Trophoblast cell (in vitro differentiated cells and primary cell): ENCODE measurements at regions not wholly inside any gene's neighbourhood (a gene's known extent, or its start where the extent isn't known, plus 50 kb on each side); places are given as distances from the start of the nearest gene placed in this dataset.

Source experiments
- DNase-seq, 2 donors: peaks; one replicate each; pipeline ENCODE4 v3.0.0-alpha.2; 2016
- H2AFZ ChIP-seq: 2 replicates; pipeline ENCODE4 v1.6.1; 2013; ENCODE audit warnings: low read length, moderate library complexity, mild to moderate bottlenecking; ENCODE audit not compliant: insufficient read depth, poor library complexity
- H2AK5ac ChIP-seq: 2 replicates; pipeline ENCODE4 v1.6.1; 2013; ENCODE audit warnings: mild to moderate bottlenecking, low read length
- H2BK120ac ChIP-seq: 2 replicates; pipeline ENCODE4 v1.6.1; 2013; ENCODE audit warnings: low read length, mild to moderate bottlenecking, moderate library complexity; ENCODE audit not compliant: insufficient read depth, poor library complexity
- H2BK12ac ChIP-seq: 2 replicates; pipeline ENCODE4 v1.6.1; 2013; ENCODE audit warnings: mild to moderate bottlenecking, low read length, moderate library complexity
- H2BK5ac ChIP-seq: 2 replicates; pipeline ENCODE4 v1.6.1; 2013; ENCODE audit warnings: low read length, low read depth, moderate library complexity, mild to moderate bottlenecking; ENCODE audit not compliant: poor library complexity
- H3K14ac ChIP-seq: 2 replicates; pipeline ENCODE4 v1.6.1; 2013; ENCODE audit warnings: mild to moderate bottlenecking, low read length
- H3K18ac ChIP-seq: 2 replicates; pipeline ENCODE4 v1.6.1; 2013; ENCODE audit warnings: mild to moderate bottlenecking, low read length
- H3K23ac ChIP-seq: 2 replicates; pipeline ENCODE4 v1.6.1; 2013; ENCODE audit warnings: low read length
- H3K27ac ChIP-seq: 2 replicates; pipeline ENCODE4 v1.5.1; 2013; ENCODE audit warnings: low read depth, mild to moderate bottlenecking, inconsistent platforms, low read length, moderate library complexity
- H3K27me3 ChIP-seq: 2 replicates; pipeline ENCODE4 v1.6.1; 2013; ENCODE audit warnings: inconsistent platforms, mild to moderate bottlenecking, low read length, moderate library complexity; ENCODE audit not compliant: insufficient read depth
- H3K36me3 ChIP-seq, 2 experiments: 1 replicate in 1 of 2; 2 replicates in 1 of 2; pipeline ENCODE4 v1.6.1; 2013; ENCODE audit warnings: low read length in 2 of 2, mild to moderate bottlenecking in 2 of 2, moderate library complexity in 1 of 2; ENCODE audit not compliant: insufficient read depth in 2 of 2, control insufficient read depth in 1 of 2
- H3K4ac ChIP-seq: 2 replicates; pipeline ENCODE4 v1.6.1; 2013; ENCODE audit warnings: low read depth, mild to moderate bottlenecking, low read length, moderate library complexity
- H3K4me1 ChIP-seq, 2 experiments: 1 replicate in 1 of 2; 2 replicates in 1 of 2; pipeline ENCODE4 v1.6.1; 2013; ENCODE audit warnings: low read length in 2 of 2, mild to moderate bottlenecking in 2 of 2, moderate library complexity in 1 of 2; ENCODE audit not compliant: insufficient read depth in 2 of 2, control insufficient read depth in 1 of 2
- H3K4me2 ChIP-seq: 2 replicates; pipeline ENCODE4 v1.6.1; 2013; ENCODE audit warnings: inconsistent platforms, mild to moderate bottlenecking, low read length, moderate library complexity
- H3K4me3 ChIP-seq: 2 replicates; pipeline ENCODE4 v1.5.1; 2013; ENCODE audit warnings: mild to moderate bottlenecking, low read depth, low read length, inconsistent platforms
- H3K79me1 ChIP-seq: one replicate; pipeline ENCODE4 v1.6.1; 2013; ENCODE audit warnings: low read length
- H3K79me2 ChIP-seq: 2 replicates; pipeline ENCODE4 v1.6.1; 2013; ENCODE audit warnings: low read length, mild to moderate bottlenecking; ENCODE audit not compliant: control insufficient read depth, insufficient read depth, poor library complexity
- H3K9ac ChIP-seq: 2 replicates; pipeline ENCODE4 v1.6.1; 2013; ENCODE audit warnings: mild to moderate bottlenecking, low read length
- H3K9me3 ChIP-seq: 2 replicates; pipeline ENCODE4 v1.6.1; 2013; ENCODE audit warnings: low read depth, mild to moderate bottlenecking, control low read depth, inconsistent platforms, low read length; ENCODE audit not compliant: insufficient read depth
- H4K12ac ChIP-seq: 2 replicates; pipeline ENCODE4 v1.6.1; 2013; ENCODE audit warnings: low read depth, mild to moderate bottlenecking, low read length, moderate library complexity
- H4K8ac ChIP-seq: 2 replicates; pipeline ENCODE4 v1.6.1; 2013; ENCODE audit warnings: low read depth, mild to moderate bottlenecking, low read length, moderate library complexity
- H4K91ac ChIP-seq: one replicate; pipeline ENCODE4 v1.6.1; 2013; ENCODE audit warnings: low read depth, mild to moderate bottlenecking, low read length, moderate library complexity
- WGBS: extraction: QIAGEN DNeasy Blood & Tissue Kit; methylation state at CpG from one replicate; pipeline ENCODE4 v1.1.7; 2013; ENCODE audit warnings: missing lambda C conversion rate; ENCODE audit not compliant: insufficient read length, insufficient coverage; ENCODE audit errors: extremely low coverage; 5-methylcytosine and 5-hydroxymethylcytosine counted together

DNA sequence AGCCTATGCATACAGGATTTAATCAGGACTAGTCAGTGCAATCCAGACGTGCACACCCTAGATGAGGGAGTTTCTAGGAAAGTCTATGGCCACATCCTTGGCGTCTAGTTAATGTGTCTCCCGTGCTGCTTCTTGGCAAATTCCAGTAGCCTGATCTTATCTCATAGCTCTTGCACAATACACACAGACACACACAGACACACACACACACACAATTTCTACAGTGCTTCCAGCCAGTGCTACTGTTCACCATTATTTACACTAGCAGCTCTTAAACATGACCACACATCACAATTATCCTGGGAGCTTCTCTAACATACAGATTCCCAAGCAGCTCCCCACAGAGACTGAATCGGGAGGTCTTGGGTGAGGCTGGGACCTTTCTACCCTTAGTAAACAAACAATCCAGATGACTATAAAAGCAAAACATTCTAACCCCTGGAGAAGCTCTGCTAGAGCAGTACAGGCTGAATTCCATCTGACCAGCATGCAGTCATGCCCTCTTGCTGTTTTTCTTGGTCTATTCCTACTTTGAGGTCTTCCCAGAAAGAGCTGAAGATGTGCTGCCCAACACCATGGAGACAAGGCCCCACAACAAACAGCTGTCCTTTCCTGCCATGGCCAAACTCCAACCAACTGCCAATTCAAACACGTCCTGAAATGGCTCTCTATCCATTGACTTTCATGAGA is 236.6 kb downstream of the DEPDC1B start:
- WGBS, result no CpG with 5 or more reads among the region's 5 CpGs
- H3K79me1 ChIP-seq, result no peaks in the 10 kb centered on the region
- H3K4me3 ChIP-seq, result no peak overlapping the region
- H2BK120ac ChIP-seq, result no peak overlapping the region
- no peak overlapping the region for H3K9ac ChIP-seq
- H3K27me3 ChIP-seq, result no peaks in the 10 kb centered on the region
- H3K27ac ChIP-seq, result no peak overlapping the region
- peaks cover 3 to 5% of the 10 kb centered on the region in 2 experiments for H3K4me1 ChIP-seq
- H3K4ac ChIP-seq, result no peak overlapping the region
- H2BK5ac ChIP-seq, result no peak overlapping the region
- no peak overlapping the region for H3K4me2 ChIP-seq
- no peak overlapping the region for H4K12ac ChIP-seq
- no peak overlapping the region for H3K18ac ChIP-seq
- no peaks in the 10 kb centered on the region for H3K36me3 ChIP-seq
- H3K14ac ChIP-seq, result no peak overlapping the region
- H3K79me2 ChIP-seq, result no peaks in the 10 kb centered on the region
- no peak overlapping the region for H2BK12ac ChIP-seq
- H3K23ac ChIP-seq, result no peak overlapping the region
- H4K91ac ChIP-seq, result no peak overlapping the region
- peak; percentile 44 to 45 for DNase-seq
- no peaks in the 10 kb centered on the region for H3K9me3 ChIP-seq
- H4K8ac ChIP-seq, result no peak overlapping the region
- no peak overlapping the region for H2AFZ ChIP-seq
- H2AK5ac ChIP-seq, result no peak overlapping the region

DNA sequence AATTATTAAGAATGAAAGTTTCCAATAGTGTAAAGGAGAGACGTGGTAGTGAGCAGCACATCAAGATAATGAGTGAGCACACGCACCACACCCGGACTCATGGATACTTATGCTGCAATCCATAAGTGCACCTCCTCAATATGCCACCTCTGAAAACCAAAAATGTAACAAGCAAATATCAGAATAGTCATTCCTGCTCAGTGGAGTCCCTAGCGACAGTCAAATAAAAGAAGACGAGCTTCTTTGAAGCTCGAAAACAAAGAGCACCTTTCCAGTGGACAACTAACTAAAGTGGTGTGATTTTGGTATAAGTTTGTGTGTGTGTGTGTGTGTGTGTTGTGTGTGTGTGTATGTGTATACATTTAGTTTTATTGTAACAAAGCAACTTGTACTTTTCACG is 241.3 kb downstream of the DEPDC1B start:
- Histone ChIP-seq H3K36me3 (no peaks in the 10 kb centered on the region), H2BK120ac (no peak overlapping the region), H3K23ac (no peak overlapping the region), H3K27me3 (no peaks in the 10 kb centered on the region), H3K4me1 (peaks cover 3 to 5% of the 10 kb centered on the region in 2 experiments), H2AK5ac (no peak overlapping the region), H2BK5ac (no peak overlapping the region), H4K12ac (no peak overlapping the region), H3K4me2 (no peak overlapping the region), H3K79me1 (no peaks in the 10 kb centered on the region), H3K27ac (no peak overlapping the region), H3K79me2 (no peaks in the 10 kb centered on the region), H3K4me3 (no peak overlapping the region), H4K8ac (no peak overlapping the region), H3K9ac (no peak overlapping the region), H2AFZ (no peak overlapping the region), H2BK12ac (no peak overlapping the region), H3K9me3 (no peaks in the 10 kb centered on the region), H3K18ac (no peak overlapping the region), H3K4ac (no peak overlapping the region), H4K91ac (no peak overlapping the region), H3K14ac (no peak overlapping the region)
- DNase-seq, result no peak
- no CpG with 5 or more reads among the region's 7 CpGs for WGBS

DNA sequence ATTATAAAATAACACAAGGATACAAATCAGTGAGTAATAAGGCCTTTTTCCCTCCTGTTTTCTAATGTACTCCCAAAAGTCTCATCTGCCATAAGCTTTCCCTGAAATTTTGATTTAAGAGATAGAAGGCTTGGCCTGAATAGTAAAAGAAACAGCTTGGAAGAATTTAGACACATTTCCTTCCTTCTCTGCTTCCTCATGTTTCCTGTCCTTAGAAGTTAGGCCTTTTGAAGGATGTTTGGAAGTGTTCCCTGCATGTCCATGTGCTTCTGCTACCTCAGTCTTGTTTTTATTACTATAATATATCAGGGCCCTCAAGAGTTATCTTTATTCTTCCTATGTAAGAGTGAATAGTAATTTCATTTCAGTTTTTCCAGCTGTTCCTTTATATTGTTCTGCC is 242.7 kb downstream of the DEPDC1B start:
- no peak overlapping the region for H4K12ac ChIP-seq
- no peak for DNase-seq
- no peak overlapping the region for H3K27ac ChIP-seq
- no peaks in the 10 kb centered on the region for H3K4me1 ChIP-seq
- no peaks in the 10 kb centered on the region for H3K9me3 ChIP-seq
- no peak overlapping the region for H3K4ac ChIP-seq
- no peak overlapping the region for H3K4me3 ChIP-seq
- H3K79me1 ChIP-seq, result no peaks in the 10 kb centered on the region
- H3K14ac ChIP-seq, result no peak overlapping the region
- H3K9ac ChIP-seq, result no peak overlapping the region
- no peak overlapping the region for H2BK120ac ChIP-seq
- no peaks in the 10 kb centered on the region for H3K79me2 ChIP-seq
- no peak overlapping the region for H3K23ac ChIP-seq
- no peak overlapping the region for H2AK5ac ChIP-seq
- H3K4me2 ChIP-seq, result no peak overlapping the region
- H2BK12ac ChIP-seq, result no peak overlapping the region
- H3K27me3 ChIP-seq, result no peaks in the 10 kb centered on the region
- no peak overlapping the region for H3K18ac ChIP-seq
- H2AFZ ChIP-seq, result no peak overlapping the region
- H4K8ac ChIP-seq, result no peak overlapping the region
- no peak overlapping the region for H2BK5ac ChIP-seq
- no peak overlapping the region for H4K91ac ChIP-seq
- H3K36me3 ChIP-seq, result no peaks in the 10 kb centered on the region

DNA sequence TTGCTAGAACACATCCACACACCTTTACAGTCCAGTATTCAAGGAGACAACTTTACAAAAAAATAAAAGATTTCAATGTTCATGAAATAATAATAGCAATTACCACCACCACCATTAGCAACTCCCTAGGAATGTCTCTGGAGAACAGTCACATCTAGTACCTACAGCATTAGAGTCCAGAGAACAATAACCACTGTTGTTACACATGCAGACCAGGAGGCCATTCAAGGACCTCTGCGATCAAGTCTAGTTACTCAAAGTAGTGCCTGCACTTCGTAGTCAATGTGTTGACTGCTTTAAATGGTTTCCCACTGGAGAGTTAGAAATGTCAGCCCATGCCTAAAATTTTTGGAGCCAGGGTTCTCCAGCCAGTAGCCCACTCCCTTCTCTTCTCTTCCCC is 244.4 kb downstream of the DEPDC1B start:
- H3K4ac ChIP-seq, result no peak overlapping the region
- H3K18ac ChIP-seq, result no peak overlapping the region
- no peak overlapping the region for H3K4me3 ChIP-seq
- no peak overlapping the region for H2BK120ac ChIP-seq
- no peaks in the 10 kb centered on the region for H3K4me1 ChIP-seq
- WGBS, result no CpG with 5 or more reads among the region's 2 CpGs
- no peak overlapping the region for H2AK5ac ChIP-seq
- no peaks in the 10 kb centered on the region for H3K36me3 ChIP-seq
- H3K14ac ChIP-seq, result no peak overlapping the region
- no peak overlapping the region for H3K23ac ChIP-seq
- H3K4me2 ChIP-seq, result no peak overlapping the region
- H3K27me3 ChIP-seq, result no peaks in the 10 kb centered on the region
- H2BK5ac ChIP-seq, result no peak overlapping the region
- H4K8ac ChIP-seq, result no peak overlapping the region
- H3K79me1 ChIP-seq, result no peaks in the 10 kb centered on the region
- no peak overlapping the region for H4K91ac ChIP-seq
- H3K79me2 ChIP-seq, result no peaks in the 10 kb centered on the region
- no peak for DNase-seq
- H2BK12ac ChIP-seq, result no peak overlapping the region
- no peak overlapping the region for H3K9ac ChIP-seq
- no peak overlapping the region for H4K12ac ChIP-seq
- H2AFZ ChIP-seq, result no peak overlapping the region
- H3K27ac ChIP-seq, result no peak overlapping the region
- no peaks in the 10 kb centered on the region for H3K9me3 ChIP-seq
